Trophoblast cell (in vitro differentiated cells and primary cell): ENCODE measurements at regions not wholly inside any gene's neighbourhood (a gene's known extent, or its start where the extent isn't known, plus 50 kb on each side); places are given as distances from the start of the nearest gene placed in this dataset.

Source experiments
- DNase-seq, 2 donors: peaks; one replicate each; pipeline ENCODE4 v3.0.0-alpha.2; 2016
- H2AFZ ChIP-seq: 2 replicates; pipeline ENCODE4 v1.6.1; 2013; ENCODE audit warnings: low read length, moderate library complexity, mild to moderate bottlenecking; ENCODE audit not compliant: insufficient read depth, poor library complexity
- H2AK5ac ChIP-seq: 2 replicates; pipeline ENCODE4 v1.6.1; 2013; ENCODE audit warnings: mild to moderate bottlenecking, low read length
- H2BK120ac ChIP-seq: 2 replicates; pipeline ENCODE4 v1.6.1; 2013; ENCODE audit warnings: low read length, mild to moderate bottlenecking, moderate library complexity; ENCODE audit not compliant: insufficient read depth, poor library complexity
- H2BK12ac ChIP-seq: 2 replicates; pipeline ENCODE4 v1.6.1; 2013; ENCODE audit warnings: mild to moderate bottlenecking, low read length, moderate library complexity
- H2BK5ac ChIP-seq: 2 replicates; pipeline ENCODE4 v1.6.1; 2013; ENCODE audit warnings: low read length, low read depth, moderate library complexity, mild to moderate bottlenecking; ENCODE audit not compliant: poor library complexity
- H3K14ac ChIP-seq: 2 replicates; pipeline ENCODE4 v1.6.1; 2013; ENCODE audit warnings: mild to moderate bottlenecking, low read length
- H3K18ac ChIP-seq: 2 replicates; pipeline ENCODE4 v1.6.1; 2013; ENCODE audit warnings: mild to moderate bottlenecking, low read length
- H3K23ac ChIP-seq: 2 replicates; pipeline ENCODE4 v1.6.1; 2013; ENCODE audit warnings: low read length
- H3K27ac ChIP-seq: 2 replicates; pipeline ENCODE4 v1.5.1; 2013; ENCODE audit warnings: low read depth, mild to moderate bottlenecking, inconsistent platforms, low read length, moderate library complexity
- H3K27me3 ChIP-seq: 2 replicates; pipeline ENCODE4 v1.6.1; 2013; ENCODE audit warnings: inconsistent platforms, mild to moderate bottlenecking, low read length, moderate library complexity; ENCODE audit not compliant: insufficient read depth
- H3K36me3 ChIP-seq, 2 experiments: 1 replicate in 1 of 2; 2 replicates in 1 of 2; pipeline ENCODE4 v1.6.1; 2013; ENCODE audit warnings: low read length in 2 of 2, mild to moderate bottlenecking in 2 of 2, moderate library complexity in 1 of 2; ENCODE audit not compliant: insufficient read depth in 2 of 2, control insufficient read depth in 1 of 2
- H3K4ac ChIP-seq: 2 replicates; pipeline ENCODE4 v1.6.1; 2013; ENCODE audit warnings: low read depth, mild to moderate bottlenecking, low read length, moderate library complexity
- H3K4me1 ChIP-seq, 2 experiments: 1 replicate in 1 of 2; 2 replicates in 1 of 2; pipeline ENCODE4 v1.6.1; 2013; ENCODE audit warnings: low read length in 2 of 2, mild to moderate bottlenecking in 2 of 2, moderate library complexity in 1 of 2; ENCODE audit not compliant: insufficient read depth in 2 of 2, control insufficient read depth in 1 of 2
- H3K4me2 ChIP-seq: 2 replicates; pipeline ENCODE4 v1.6.1; 2013; ENCODE audit warnings: inconsistent platforms, mild to moderate bottlenecking, low read length, moderate library complexity
- H3K4me3 ChIP-seq: 2 replicates; pipeline ENCODE4 v1.5.1; 2013; ENCODE audit warnings: mild to moderate bottlenecking, low read depth, low read length, inconsistent platforms
- H3K79me1 ChIP-seq: one replicate; pipeline ENCODE4 v1.6.1; 2013; ENCODE audit warnings: low read length
- H3K79me2 ChIP-seq: 2 replicates; pipeline ENCODE4 v1.6.1; 2013; ENCODE audit warnings: low read length, mild to moderate bottlenecking; ENCODE audit not compliant: control insufficient read depth, insufficient read depth, poor library complexity
- H3K9ac ChIP-seq: 2 replicates; pipeline ENCODE4 v1.6.1; 2013; ENCODE audit warnings: mild to moderate bottlenecking, low read length
- H3K9me3 ChIP-seq: 2 replicates; pipeline ENCODE4 v1.6.1; 2013; ENCODE audit warnings: low read depth, mild to moderate bottlenecking, control low read depth, inconsistent platforms, low read length; ENCODE audit not compliant: insufficient read depth
- H4K12ac ChIP-seq: 2 replicates; pipeline ENCODE4 v1.6.1; 2013; ENCODE audit warnings: low read depth, mild to moderate bottlenecking, low read length, moderate library complexity
- H4K8ac ChIP-seq: 2 replicates; pipeline ENCODE4 v1.6.1; 2013; ENCODE audit warnings: low read depth, mild to moderate bottlenecking, low read length, moderate library complexity
- H4K91ac ChIP-seq: one replicate; pipeline ENCODE4 v1.6.1; 2013; ENCODE audit warnings: low read depth, mild to moderate bottlenecking, low read length, moderate library complexity
- WGBS: extraction: QIAGEN DNeasy Blood & Tissue Kit; methylation state at CpG from one replicate; pipeline ENCODE4 v1.1.7; 2013; ENCODE audit warnings: missing lambda C conversion rate; ENCODE audit not compliant: insufficient read length, insufficient coverage; ENCODE audit errors: extremely low coverage; 5-methylcytosine and 5-hydroxymethylcytosine counted together

DNA sequence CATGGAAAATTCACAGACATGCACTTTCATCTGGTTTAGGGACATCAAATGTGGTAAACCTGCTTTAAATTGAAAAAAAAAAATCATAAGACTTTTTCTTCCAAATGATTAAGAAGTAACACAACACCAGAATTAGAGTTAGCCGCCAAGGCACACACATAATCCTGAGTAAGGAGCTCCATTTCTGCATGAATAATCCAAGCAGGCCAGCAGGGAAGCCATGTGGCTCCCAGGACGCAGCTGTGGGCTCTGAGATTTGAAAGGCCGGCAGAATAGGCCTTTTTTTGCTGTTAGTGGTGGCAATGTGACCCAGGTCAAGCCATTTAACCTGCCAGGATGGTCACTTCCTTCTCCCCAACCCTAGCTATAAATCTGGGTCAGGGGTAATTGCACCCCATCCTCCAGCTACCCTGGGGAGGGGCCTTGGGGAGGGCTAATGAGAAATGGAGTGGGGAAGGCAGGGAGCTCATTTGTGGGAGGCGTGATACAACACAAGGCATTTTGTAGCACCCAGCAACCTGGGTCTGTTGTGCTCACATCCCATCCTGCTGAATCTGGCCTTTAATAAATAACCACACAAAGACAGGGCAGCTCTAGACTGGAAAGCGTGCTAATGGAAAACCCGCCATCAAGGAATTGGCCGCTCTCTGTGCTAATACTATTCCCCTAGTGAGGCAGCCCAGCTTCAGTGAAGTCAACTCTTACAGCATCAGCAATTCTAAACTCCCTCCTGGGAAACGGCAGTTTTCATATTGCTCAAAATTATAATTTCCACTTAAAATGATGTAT lies 178.5 kb downstream of the RHOU start:
- DNase-seq: no peak
- no CpG with 5 or more reads among the region's 8 CpGs for WGBS

DNA sequence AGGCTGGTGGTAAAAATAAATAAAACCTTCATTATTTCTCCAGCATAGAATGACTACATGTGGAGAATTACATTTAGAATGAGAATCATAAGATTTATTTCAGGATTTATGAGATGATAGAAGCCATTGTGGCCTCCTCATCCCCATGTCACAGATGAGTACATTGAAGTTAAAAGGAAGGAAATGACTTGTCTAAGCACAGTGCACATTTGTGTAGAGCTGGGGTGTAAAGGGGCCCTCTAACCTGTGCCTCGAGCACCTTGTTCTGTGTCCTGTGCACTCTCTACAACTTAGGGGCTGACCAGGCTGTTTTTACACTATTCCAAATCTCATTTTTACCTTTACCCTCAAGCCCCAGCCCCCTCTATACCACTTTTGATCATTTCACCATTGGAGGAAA lies 179.4 kb downstream of the RHOU start:
- Histone ChIP-seq H3K79me2 (no peaks in the 10 kb centered on the region), H2AK5ac (no peak overlapping the region), H3K4me1 (peaks cover 6 to 10% of the 10 kb centered on the region in 2 experiments), H3K9me3 (peaks cover 4% of the 10 kb centered on the region), H3K4me2 (no peak overlapping the region), H3K79me1 (peaks cover 3% of the 10 kb centered on the region), H4K91ac (no peak overlapping the region), H2BK120ac (no peak overlapping the region), H3K4ac (no peak overlapping the region), H3K27ac (no peak overlapping the region), H3K14ac (no peak overlapping the region), H3K9ac (no peak overlapping the region), H3K18ac (no peak overlapping the region), H2AFZ (no peak overlapping the region), H4K8ac (no peak overlapping the region), H3K27me3 (no peaks in the 10 kb centered on the region), H3K4me3 (no peak overlapping the region), H3K36me3 (no peaks in the 10 kb centered on the region), H2BK5ac (no peak overlapping the region), H2BK12ac (no peak overlapping the region), H4K12ac (no peak overlapping the region), H3K23ac (no peak overlapping the region)
- DNase-seq: no peak
- WGBS: no CpG with 5 or more reads among the region's 1 CpG

More for the DNA sequence above, 178.5 kb downstream of the RHOU start:
- H4K8ac ChIP-seq: no peak overlapping the region
- no peaks in the 10 kb centered on the region for H3K27me3 ChIP-seq
- no peak overlapping the region for H3K4ac ChIP-seq
- H3K79me2 ChIP-seq: no peaks in the 10 kb centered on the region
- no peaks in the 10 kb centered on the region for H3K36me3 ChIP-seq
- no peak overlapping the region for H3K27ac ChIP-seq
- H3K79me1 ChIP-seq: peaks cover 3% of the 10 kb centered on the region
- H3K4me2 ChIP-seq: no peak overlapping the region
- H3K14ac ChIP-seq: no peak overlapping the region
- H3K9me3 ChIP-seq: peaks cover 4% of the 10 kb centered on the region
- H4K12ac ChIP-seq: no peak overlapping the region
- H3K9ac ChIP-seq: no peak overlapping the region
- no peak overlapping the region for H2AK5ac ChIP-seq
- no peak overlapping the region for H3K4me3 ChIP-seq
- no peak overlapping the region for H2BK120ac ChIP-seq
- no peak overlapping the region for H2AFZ ChIP-seq
- no peak overlapping the region for H2BK5ac ChIP-seq
- no peak overlapping the region for H3K23ac ChIP-seq
- no peak overlapping the region for H4K91ac ChIP-seq
- H2BK12ac ChIP-seq: no peak overlapping the region
- H3K4me1 ChIP-seq: peaks cover 6 to 10% of the 10 kb centered on the region in 2 experiments
- no peak overlapping the region for H3K18ac ChIP-seq

DNA sequence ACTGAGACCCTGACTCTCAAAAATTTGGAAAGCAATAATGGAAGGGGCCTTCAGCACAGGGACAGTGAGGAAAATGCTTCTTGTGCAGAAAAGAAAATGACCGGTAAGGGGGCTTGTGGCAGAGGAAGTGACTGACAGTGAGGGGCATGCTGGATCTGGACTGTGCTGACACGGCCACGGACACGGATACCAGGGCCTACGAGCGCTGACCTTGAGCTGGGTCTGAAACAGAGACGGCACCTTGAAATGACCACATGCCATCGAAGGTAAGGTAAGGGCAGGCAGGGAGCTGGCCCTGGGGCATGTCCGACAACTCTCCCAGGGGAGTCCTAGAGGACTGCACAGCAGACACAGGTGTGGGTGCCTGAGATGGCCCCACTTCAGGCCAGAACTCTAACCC lies 182.1 kb downstream of the RHOU start:
- Histone ChIP-seq H4K8ac (peak overlapping the region; percentile 44), H2BK5ac (no peak overlapping the region), H2BK12ac (peak overlapping the region; percentile 63), H3K23ac (no peak overlapping the region), H3K4ac (no peak overlapping the region), H3K79me1 (peaks cover 3% of the 10 kb centered on the region), H3K4me2 (no peak overlapping the region), H2BK120ac (no peak overlapping the region), H3K36me3 (no peaks in the 10 kb centered on the region), H3K4me1 (peaks cover 11 to 13% of the 10 kb centered on the region in 2 experiments), H3K79me2 (no peaks in the 10 kb centered on the region), H3K14ac (no peak overlapping the region), H3K9ac (no peak overlapping the region), H3K4me3 (no peak overlapping the region), H2AK5ac (peak overlapping the region; percentile 68), H3K27me3 (no peaks in the 10 kb centered on the region), H3K18ac (no peak overlapping the region), H2AFZ (no peak overlapping the region), H3K9me3 (peaks cover 2% of the 10 kb centered on the region), H3K27ac (no peak overlapping the region), H4K91ac (peak overlapping the region; percentile 13), H4K12ac (no peak overlapping the region)
- DNase-seq: no peak
- WGBS: no CpG with 5 or more reads among the region's 9 CpGs

DNA sequence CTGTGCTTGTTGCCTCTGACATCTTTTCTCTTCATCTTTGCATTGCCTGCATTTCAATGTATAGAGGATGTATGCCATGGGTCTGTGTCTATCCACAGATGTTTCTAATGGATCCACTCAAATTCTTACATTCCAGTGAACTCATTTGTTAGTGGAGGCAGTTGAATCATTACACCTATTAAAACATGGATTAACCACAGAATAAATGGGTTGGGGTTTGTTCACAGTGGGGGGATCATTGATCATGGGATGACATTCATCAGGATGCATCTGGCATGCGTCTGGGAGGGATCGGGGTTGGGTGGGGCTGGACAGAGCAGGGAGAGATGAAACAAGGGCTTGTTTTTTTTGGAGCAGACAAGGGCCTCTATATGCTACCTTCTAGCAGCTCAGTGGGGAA lies 182.5 kb downstream of the RHOU start:
- no peak for DNase-seq
- Histone ChIP-seq H2BK12ac (no peak overlapping the region), H3K9ac (peak overlapping the region; percentile 63), H4K12ac (no peak overlapping the region), H3K18ac (no peak overlapping the region), H3K23ac (no peak overlapping the region), H3K4me3 (no peak overlapping the region), H3K79me2 (no peaks in the 10 kb centered on the region), H3K27me3 (no peaks in the 10 kb centered on the region), H2BK120ac (no peak overlapping the region), H4K8ac (no peak overlapping the region), H3K9me3 (peaks cover 2% of the 10 kb centered on the region), H2AFZ (no peak overlapping the region), H3K4me2 (no peak overlapping the region), H3K27ac (no peak overlapping the region), H3K14ac (no peak overlapping the region), H3K4me1 (peaks cover 11 to 13% of the 10 kb centered on the region in 2 experiments), H4K91ac (peak overlapping the region; percentile 13), H3K36me3 (no peaks in the 10 kb centered on the region), H3K4ac (no peak overlapping the region), H2BK5ac (no peak overlapping the region), H3K79me1 (peaks cover 3% of the 10 kb centered on the region), H2AK5ac (no peak overlapping the region)
- WGBS: no CpG with 5 or more reads among the region's 2 CpGs
